Colon (tissue), 2 donors: ENCODE measurements at regions not wholly inside any gene's neighbourhood (a gene's known extent, or its start where the extent isn't known, plus 50 kb on each side); places are given as distances from the start of the nearest gene placed in this dataset.
"Not testable (repeated sequence)": the region's sequence is repeated elsewhere in the genome, so short reads cannot be mapped to it uniquely, and the experiment has no call there.

Source experiments
- FAIRE-seq: peaks from 2 replicates; lab custom pipeline; 2012; peaks lifted over from hg19 to GRCh38; lab: Jason Lieb, UNC
- donor health status: control.
- donor health status: control.

GRCh38 chr16:88305176-88305575 lies 77.6 kb upstream of the ZNF469 start:
- no peak for FAIRE-seq

GRCh38 chr16:88306411-88306810 lies 76.3 kb upstream of the ZNF469 start:
- no peak for FAIRE-seq

- no peak for FAIRE-seq
These were observed 75.8 kb upstream of the ZNF469 start for GRCh38 chr16:88306860-88307545.

- no peak for FAIRE-seq
These were observed 74.2 kb upstream of the ZNF469 start for GRCh38 chr16:88308441-88309173.

GRCh38 chr16:88309174-88309907 lies 73.4 kb upstream of the ZNF469 start:
- no peak for FAIRE-seq

GRCh38 chr16:88309908-88310265 lies 72.9 kb upstream of the ZNF469 start:
- no peak for FAIRE-seq

GRCh38 chr16:88310796-88311605 lies 71.8 kb upstream of the ZNF469 start:
- FAIRE-seq, result no peak

- not testable (repeated sequence) for FAIRE-seq
These were observed 70.9 kb upstream of the ZNF469 start for GRCh38 chr16:88311860-88312259.

GRCh38 chr16:88312732-88313131 lies 70.0 kb upstream of the ZNF469 start:
- FAIRE-seq, result no peak

- FAIRE-seq, result no peak
These were observed 67.7 kb upstream of the ZNF469 start for GRCh38 chr16:88314991-88315542.

- no peak for FAIRE-seq
These were observed 67.1 kb upstream of the ZNF469 start for GRCh38 chr16:88315543-88316105.

- no peak for FAIRE-seq
These were observed 66.6 kb upstream of the ZNF469 start for GRCh38 chr16:88316151-88316550.

- FAIRE-seq, result no peak
These were observed 65.7 kb upstream of the ZNF469 start for GRCh38 chr16:88316941-88317612.

GRCh38 chr16:88317613-88317965 lies 65.2 kb upstream of the ZNF469 start:
- no peak for FAIRE-seq

- no peak for FAIRE-seq
These were observed 64.7 kb upstream of the ZNF469 start for GRCh38 chr16:88318051-88318450.

- FAIRE-seq, result no peak
These were observed 64.2 kb upstream of the ZNF469 start for GRCh38 chr16:88318521-88318920.

- no peak for FAIRE-seq
These were observed 63.4 kb upstream of the ZNF469 start for GRCh38 chr16:88319116-88319965.

GRCh38 chr16:88320947-88321634 lies 61.7 kb upstream of the ZNF469 start:
- FAIRE-seq, result no peak

- FAIRE-seq, result no peak
These were observed 60.9 kb upstream of the ZNF469 start for GRCh38 chr16:88321635-88322499.
